ENCODE measurements at regions not wholly inside any gene's neighbourhood (a gene's known extent, or its start where the extent isn't known, plus 50 kb on each side); places are given as distances from the start of the nearest gene placed in this dataset.

GRCh38 chr5:33282157-33282556 lies 158.6 kb upstream of the TARS1 start:
- TF ChIP-seq POLR2A (IDR thresholded peaks at IDR 0.05) (no peak), CTCF (IDR thresholded peaks at IDR 0.05) (no peak)
- DNase-seq: no peak
- intact Hi-C loops (cut with DNase I; ENCODE audit: low total_unique reads): no loop called here

GRCh38 chr5:33282696-33283095 lies 158.1 kb upstream of the TARS1 start:
- no peak for DNase-seq
- Histone ChIP-seq H3K36me3 (ENCODE audit: low read depth, missing control alignments) (no peaks in the 10 kb centered on the region), H3K27me3 (no peaks in the 10 kb centered on the region), H3K4me1 (no peaks in the 10 kb centered on the region), H3K27ac (no peak overlapping the region), H3K9me3 (no peaks in the 10 kb centered on the region), H3K4me3 (no peak overlapping the region)
- WGBS, 2 donors: 90 to 93% methylated on average over 2 of the region's 2 CpGs
- TF ChIP-seq CTCF (IDR thresholded peaks at IDR 0.05) (no peak), POLR2A (IDR thresholded peaks at IDR 0.05) (no peak)
- intact Hi-C loops (cut with DNase I; ENCODE audit: low total_unique reads): no loop called here

More at GRCh38 chr5:33282157-33282556, 158.6 kb upstream of the TARS1 start:
- no peaks in the 10 kb centered on the region for H3K36me3 ChIP-seq (ENCODE audit: low read depth, missing control alignments)
- H3K27ac ChIP-seq: no peak overlapping the region
- H3K4me1 ChIP-seq: no peaks in the 10 kb centered on the region
- no peaks in the 10 kb centered on the region for H3K27me3 ChIP-seq
- 81 to 89% methylated on average over 4 of the region's 4 CpGs for WGBS, 2 donors
- no peaks in the 10 kb centered on the region for H3K9me3 ChIP-seq
- no peak overlapping the region for H3K4me3 ChIP-seq

- no peak overlapping the region for H3K4me3 ChIP-seq
- H3K9me3 ChIP-seq: no peaks in the 10 kb centered on the region
- intact Hi-C loops (cut with DNase I; ENCODE audit: low total_unique reads): no loop called here
- no peaks in the 10 kb centered on the region for H3K36me3 ChIP-seq (ENCODE audit: low read depth, missing control alignments)
- H3K4me1 ChIP-seq: no peaks in the 10 kb centered on the region
- no peaks in the 10 kb centered on the region for H3K27me3 ChIP-seq
- no peak overlapping the region for H3K27ac ChIP-seq
- TF ChIP-seq POLR2A (IDR thresholded peaks at IDR 0.05) (no peak), CTCF (IDR thresholded peaks at IDR 0.05) (no peak)
- no peak for DNase-seq
Measured at GRCh38 chr5:33283243-33283642, 157.5 kb upstream of the TARS1 start.

GRCh38 chr5:33284681-33285080 lies 156.1 kb upstream of the TARS1 start:
- Histone ChIP-seq H3K9me3 (no peaks in the 10 kb centered on the region), H3K36me3 (ENCODE audit: low read depth, missing control alignments) (no peaks in the 10 kb centered on the region), H3K27ac (no peak overlapping the region), H3K4me1 (no peaks in the 10 kb centered on the region), H3K27me3 (no peaks in the 10 kb centered on the region), H3K4me3 (no peak overlapping the region)
- WGBS, 2 donors: 70 to 86% methylated on average over 3 of the region's 3 CpGs
- intact Hi-C loops (cut with DNase I; ENCODE audit: low total_unique reads): no loop called here
- TF ChIP-seq POLR2A (IDR thresholded peaks at IDR 0.05) (no peak), CTCF (IDR thresholded peaks at IDR 0.05) (no peak)
- DNase-seq: no peak

- intact Hi-C loops (cut with DNase I; ENCODE audit: low total_unique reads): no loop called here
- WGBS, 2 donors: 91 to 93% methylated on average over 1 of the region's 1 CpG
Measured at GRCh38 chr5:33287242-33287641, 153.5 kb upstream of the TARS1 start.

More at GRCh38 chr5:33287242-33287641, 153.5 kb upstream of the TARS1 start:
- no peak for TF ChIP-seq CTCF (IDR thresholded peaks at IDR 0.05)
- no peak for TF ChIP-seq POLR2A (IDR thresholded peaks at IDR 0.05)
- Histone ChIP-seq H3K4me1 (no peaks in the 10 kb centered on the region), H3K36me3 (ENCODE audit: low read depth, missing control alignments) (no peaks in the 10 kb centered on the region), H3K27ac (no peak overlapping the region), H3K4me3 (no peak overlapping the region), H3K9me3 (no peaks in the 10 kb centered on the region), H3K27me3 (no peaks in the 10 kb centered on the region)
- no peak for DNase-seq
